NB4 (cell line): ENCODE measurements at regions not wholly inside any gene's neighbourhood (a gene's known extent, or its start where the extent isn't known, plus 50 kb on each side); places are given as distances from the start of the nearest gene placed in this dataset.

Experiments used
- DNase-seq: peaks from one replicate; pipeline ENCODE4 v3.0.0; 2010; ENCODE audit warnings: low read depth
- H3K4me3 ChIP-seq: one replicate; pipeline ENCODE4 v1.5.1; 2011; ENCODE audit warnings: mild to moderate bottlenecking, low read depth, low read length, moderate library complexity
- CTCF ChIP-seq: IDR thresholded peaks from one replicate; pipeline ENCODE4 v1.5.1; 2012; ENCODE audit warnings: low read depth, low read length
- MAX ChIP-seq: IDR thresholded peaks from 2 replicates; pipeline ENCODE4 v1.6.1; 2011; ENCODE audit warnings: low read depth, low read length
- MYC ChIP-seq: IDR thresholded peaks from 2 replicates; pipeline ENCODE4 v1.6.1; 2011; ENCODE audit warnings: low read depth, low read length
- POLR2A ChIP-seq: IDR thresholded peaks from 2 replicates; pipeline ENCODE4 v1.6.1; 2011; ENCODE audit warnings: mild to moderate bottlenecking; ENCODE audit not compliant: insufficient read length; ENCODE audit errors: extremely low read depth

- TF ChIP-seq MYC (no peak), MAX (no peak), CTCF (no peak), POLR2A (no peak)
- no peak overlapping the region for H3K4me3 ChIP-seq
- no peak for DNase-seq
Observed at GRCh38 chr3:124588794-124589193, 141.5 kb upstream of the UMPS start.

- TF ChIP-seq MYC (no peak), POLR2A (no peak), MAX (no peak), CTCF (no peak)
- no peak for DNase-seq
- H3K4me3 ChIP-seq, result no peak overlapping the region
Observed at GRCh38 chr3:124591699-124592098, 138.6 kb upstream of the UMPS start.

GRCh38 chr3:124592658-124593441 lies 137.4 kb upstream of the UMPS start:
- H3K4me3 ChIP-seq, result no peak overlapping the region
- no peak for TF ChIP-seq MYC
- no peak for TF ChIP-seq MAX
- no peak for DNase-seq

GRCh38 chr3:124593442-124593829 lies 136.8 kb upstream of the UMPS start:
- no peak overlapping the region for H3K4me3 ChIP-seq
- no peak for DNase-seq
- TF ChIP-seq MAX (no peak), MYC (no peak), CTCF (no peak), POLR2A (no peak)

- TF ChIP-seq MYC (no peak), MAX (no peak), POLR2A (no peak), CTCF (no peak)
- no peak overlapping the region for H3K4me3 ChIP-seq
- no peak for DNase-seq
Observed at GRCh38 chr3:124594581-124594980, 135.7 kb upstream of the UMPS start.

- DNase-seq, result no peak
- TF ChIP-seq CTCF, result no peak
- H3K4me3 ChIP-seq, result no peak overlapping the region
Observed at GRCh38 chr3:124597273-124597672, 133.0 kb upstream of the UMPS start.
